ENCODE measurements at regions not wholly inside any gene's neighbourhood (a gene's known extent, or its start where the extent isn't known, plus 50 kb on each side); places are given as distances from the start of the nearest gene placed in this dataset.
"Not testable (repeated sequence)": the region's sequence is repeated elsewhere in the genome, so short reads cannot be mapped to it uniquely, and the experiment has no call there.

- Histone ChIP-seq H3K27me3 (ENCODE audit: low read length) (no peaks in the 10 kb centered on the region), H3K27ac (ENCODE audit: low read depth, low read length) (no peak overlapping the region), H3K36me3 (ENCODE audit: low read length) (no peaks in the 10 kb centered on the region), H3K9ac (ENCODE audit: low read length) (no peak overlapping the region), H4K20me1 (ENCODE audit: low read depth, low read length) (no peaks in the 10 kb centered on the region), H3K79me2 (ENCODE audit: insufficient read depth, low read length) (no peaks in the 10 kb centered on the region), H2AFZ (ENCODE audit: low read depth, low read length, severe bottlenecking) (no peak overlapping the region), H3K9me2 (replicated peaks; ENCODE audit: insufficient read depth, low read length) (no peaks in the 10 kb centered on the region), H3F3A (ENCODE audit: insufficient read depth) (no peaks in the 10 kb centered on the region), H3K4me2 (ENCODE audit: low read depth, low read length, poor library complexity, severe bottlenecking) (no peak overlapping the region), H3K4me3 (ENCODE audit: insufficient read depth, low read length, poor library complexity, severe bottlenecking) (no peak overlapping the region), H3K9me3 (ENCODE audit: insufficient read depth, low read length) (no peaks in the 10 kb centered on the region)
- TF ChIP-seq, protein P1, sequence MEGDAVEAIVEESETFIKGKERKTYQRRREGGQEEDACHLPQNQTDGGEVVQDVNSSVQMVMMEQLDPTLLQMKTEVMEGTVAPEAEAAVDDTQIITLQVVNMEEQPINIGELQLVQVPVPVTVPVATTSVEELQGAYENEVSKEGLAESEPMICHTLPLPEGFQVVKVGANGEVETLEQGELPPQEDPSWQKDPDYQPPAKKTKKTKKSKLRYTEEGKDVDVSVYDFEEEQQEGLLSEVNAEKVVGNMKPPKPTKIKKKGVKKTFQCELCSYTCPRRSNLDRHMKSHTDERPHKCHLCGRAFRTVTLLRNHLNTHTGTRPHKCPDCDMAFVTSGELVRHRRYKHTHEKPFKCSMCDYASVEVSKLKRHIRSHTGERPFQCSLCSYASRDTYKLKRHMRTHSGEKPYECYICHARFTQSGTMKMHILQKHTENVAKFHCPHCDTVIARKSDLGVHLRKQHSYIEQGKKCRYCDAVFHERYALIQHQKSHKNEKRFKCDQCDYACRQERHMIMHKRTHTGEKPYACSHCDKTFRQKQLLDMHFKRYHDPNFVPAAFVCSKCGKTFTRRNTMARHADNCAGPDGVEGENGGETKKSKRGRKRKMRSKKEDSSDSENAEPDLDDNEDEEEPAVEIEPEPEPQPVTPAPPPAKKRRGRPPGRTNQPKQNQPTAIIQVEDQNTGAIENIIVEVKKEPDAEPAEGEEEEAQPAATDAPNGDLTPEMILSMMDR (IDR thresholded peaks at IDR 0.05; ENCODE audit: insufficient read depth, low read length, poor library complexity, severe bottlenecking) = no peak
- TF ChIP-seq EZH2phosphoT487 (conservative IDR thresholded peaks at IDR 0.05; ENCODE audit: low read length) = no peak
Observed at GRCh38 chr13:78047151-78047550, 128.5 kb upstream of the EDNRB start.

DNA sequence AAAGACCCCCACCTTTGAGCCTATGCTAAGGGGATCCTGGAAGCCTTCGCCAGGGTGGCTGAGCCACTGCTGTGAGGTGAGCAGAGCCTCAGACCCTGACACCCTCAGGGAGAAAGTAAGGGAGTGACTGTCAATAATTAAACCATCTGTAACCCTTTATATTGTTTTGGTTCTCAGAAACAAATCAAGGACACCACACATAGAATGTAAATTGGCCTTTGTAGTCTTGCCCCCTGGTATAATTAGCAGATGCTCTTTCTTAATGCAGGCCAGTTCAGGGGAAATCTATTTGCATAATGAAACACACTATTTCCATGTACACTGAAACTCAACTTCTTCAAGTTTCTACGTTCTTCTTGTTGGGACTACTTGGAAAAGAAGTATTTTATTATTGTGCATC, 127.7 kb upstream of the EDNRB start:
- Histone ChIP-seq H3K9ac (ENCODE audit: low read length) (no peak overlapping the region), H2AFZ (ENCODE audit: low read depth, low read length, severe bottlenecking) (no peak overlapping the region), H3K27ac (ENCODE audit: low read depth, low read length) (no peak overlapping the region), H3F3A (ENCODE audit: insufficient read depth) (no peaks in the 10 kb centered on the region), H3K79me2 (ENCODE audit: insufficient read depth, low read length) (no peaks in the 10 kb centered on the region), H3K4me2 (ENCODE audit: low read depth, low read length, poor library complexity, severe bottlenecking) (no peak overlapping the region), H3K9me2 (replicated peaks; ENCODE audit: insufficient read depth, low read length) (no peaks in the 10 kb centered on the region), H3K9me3 (ENCODE audit: insufficient read depth, low read length) (no peaks in the 10 kb centered on the region), H3K36me3 (ENCODE audit: low read length) (no peaks in the 10 kb centered on the region), H3K4me3 (ENCODE audit: insufficient read depth, low read length, poor library complexity, severe bottlenecking) (no peak overlapping the region), H4K20me1 (ENCODE audit: low read depth, low read length) (no peaks in the 10 kb centered on the region), H3K27me3 (ENCODE audit: low read length) (no peaks in the 10 kb centered on the region)
- TF ChIP-seq, protein P1 (IDR thresholded peaks at IDR 0.05; ENCODE audit: insufficient read depth, low read length, poor library complexity, severe bottlenecking) = no peak
- TF ChIP-seq EZH2phosphoT487 (conservative IDR thresholded peaks at IDR 0.05; ENCODE audit: low read length) = no peak

DNA sequence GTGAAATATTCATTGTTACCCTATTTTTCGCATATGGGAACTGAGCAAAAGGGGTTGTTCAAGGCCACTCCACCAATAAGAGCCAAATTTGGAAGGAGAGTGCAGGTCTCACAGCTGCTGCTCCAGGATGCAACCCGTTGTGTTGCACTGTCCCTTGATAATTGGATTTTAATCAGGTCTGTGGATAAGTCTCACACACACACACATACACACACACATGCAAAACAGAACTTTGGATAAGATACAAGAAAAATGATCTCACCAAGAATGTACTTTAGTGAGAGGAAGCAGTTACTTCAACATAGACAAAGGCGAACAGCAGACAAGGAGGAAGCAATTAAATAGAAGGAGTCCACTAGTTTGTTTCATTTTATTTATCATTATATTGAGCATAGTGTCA, 127.3 kb upstream of the EDNRB start:
- Histone ChIP-seq H3K36me3 (ENCODE audit: low read length) (no peaks in the 10 kb centered on the region), H3K4me2 (ENCODE audit: low read depth, low read length, poor library complexity, severe bottlenecking) (no peak overlapping the region), H3K27me3 (ENCODE audit: low read length) (no peaks in the 10 kb centered on the region), H3K4me3 (ENCODE audit: insufficient read depth, low read length, poor library complexity, severe bottlenecking) (no peak overlapping the region), H4K20me1 (ENCODE audit: low read depth, low read length) (no peaks in the 10 kb centered on the region), H3K9me2 (replicated peaks; ENCODE audit: insufficient read depth, low read length) (no peaks in the 10 kb centered on the region), H3K27ac (ENCODE audit: low read depth, low read length) (no peak overlapping the region), H2AFZ (ENCODE audit: low read depth, low read length, severe bottlenecking) (no peak overlapping the region), H3F3A (ENCODE audit: insufficient read depth) (no peaks in the 10 kb centered on the region), H3K9ac (ENCODE audit: low read length) (no peak overlapping the region), H3K9me3 (ENCODE audit: insufficient read depth, low read length) (no peaks in the 10 kb centered on the region), H3K79me2 (ENCODE audit: insufficient read depth, low read length) (no peaks in the 10 kb centered on the region)
- no peak for TF ChIP-seq EZH2phosphoT487 (conservative IDR thresholded peaks at IDR 0.05; ENCODE audit: low read length)
- TF ChIP-seq, protein P1 (IDR thresholded peaks at IDR 0.05; ENCODE audit: insufficient read depth, low read length, poor library complexity, severe bottlenecking) = no peak

- not testable (repeated sequence) for H3K4me2 ChIP-seq (ENCODE audit: low read depth, low read length, poor library complexity, severe bottlenecking); H2AFZ ChIP-seq (ENCODE audit: low read depth, low read length, severe bottlenecking); H3K27ac ChIP-seq (ENCODE audit: low read depth, low read length); H3K9me3 ChIP-seq (ENCODE audit: insufficient read depth, low read length); H3K9ac ChIP-seq (ENCODE audit: low read length); H3K79me2 ChIP-seq (ENCODE audit: insufficient read depth, low read length); H4K20me1 ChIP-seq (ENCODE audit: low read depth, low read length); H3K4me3 ChIP-seq (ENCODE audit: insufficient read depth, low read length, poor library complexity, severe bottlenecking); H3F3A ChIP-seq (ENCODE audit: insufficient read depth); H3K36me3 ChIP-seq (ENCODE audit: low read length); H3K9me2 ChIP-seq (replicated peaks; ENCODE audit: insufficient read depth, low read length); H3K27me3 ChIP-seq (ENCODE audit: low read length)
Observed at GRCh38 chr13:78041366-78041765, 122.7 kb upstream of the EDNRB start.
